ENCODE measurements at regions not wholly inside any gene's neighbourhood (a gene's known extent, or its start where the extent isn't known, plus 50 kb on each side); places are given as distances from the start of the nearest gene placed in this dataset.
"Not testable (repeated sequence)": the region's sequence is repeated elsewhere in the genome, so short reads cannot be mapped to it uniquely, and the experiment has no call there.

GRCh38 chr5:101284736-101285375 lies 381.8 kb upstream of the ST8SIA4 start:
- Histone ChIP-seq H3K56ac (replicated peaks; ENCODE audit: insufficient read length, low read depth, low read length) (no peak overlapping the region), H2AK5ac (ENCODE audit: low read depth, low read length) (no peak overlapping the region), H3K23me2 (ENCODE audit: low read depth, low read length) (no peaks in the 10 kb centered on the region), H3K4ac (replicated peaks; ENCODE audit: insufficient read length, low read depth, low read length) (no peak overlapping the region), H4K5ac (ENCODE audit: insufficient read length, low read depth, low read length) (no peak overlapping the region), H4K8ac (ENCODE audit: extremely low read depth, insufficient read depth, low read length) (no peak overlapping the region), H3K14ac (ENCODE audit: insufficient read length) (no peak overlapping the region), H3K23ac (ENCODE audit: insufficient read length) (no peak overlapping the region), H3K4me2 (ENCODE audit: insufficient read depth in 1 of 2, low read depth in 2 of 2, low read length in 2 of 2) (no peak overlapping the region), H2BK12ac (ENCODE audit: low read depth, low read length) (no peak overlapping the region), H4K91ac (replicated peaks; ENCODE audit: insufficient read length, low read length) (no peak overlapping the region), H3K79me1 (ENCODE audit: low read depth, low read length) (no peaks in the 10 kb centered on the region), H3K18ac (ENCODE audit: extremely low read depth, low read length) (no peak overlapping the region), H3K9me3 (ENCODE audit: insufficient read depth in 2 of 2, low read depth in 1 of 2, low read length in 1 of 2) (no peaks in the 10 kb centered on the region), H3K27ac (ENCODE audit: low read depth, low read length) (no peak overlapping the region), H2AFZ (ENCODE audit: low read length) (no peak overlapping the region), H3K27me3 (replicated peaks in 1 of 4; ENCODE audit: control insufficient read depth in 3 of 4, extremely low read depth in 1 of 4, insufficient read depth in 3 of 4, low read length in 3 of 4) (no peaks in the 10 kb centered on the region), H3K36me3 (ENCODE audit: control insufficient read depth in 2 of 4, insufficient read depth in 4 of 4, low read length in 3 of 4) (no peaks in the 10 kb centered on the region), H2BK5ac (ENCODE audit: low read depth, low read length) (no peak overlapping the region), H3K4me1 (replicated peaks in 1 of 4; ENCODE audit: control insufficient read depth in 3 of 4, insufficient read depth in 4 of 4, low read length in 3 of 4) (no peaks in the 10 kb centered on the region), H3K4me3 (ENCODE audit: extremely low read depth in 1 of 4, insufficient read depth in 2 of 4, low read depth in 3 of 4, low read length in 4 of 4) (no peak overlapping the region), H4K20me1 (replicated peaks in 1 of 2; ENCODE audit: control insufficient read depth in 1 of 2, insufficient read depth in 2 of 2, low read length in 2 of 2) (no peaks in the 10 kb centered on the region), H3K9ac (replicated peaks in 1 of 4; ENCODE audit: extremely low read depth in 1 of 4, low read depth in 3 of 4, low read length in 3 of 4) (no peak overlapping the region), H2BK15ac (ENCODE audit: low read length) (no peak overlapping the region), H2BK20ac (ENCODE audit: low read length) (no peak overlapping the region), H2BK120ac (replicated peaks; ENCODE audit: low read depth, low read length) (no peak overlapping the region), H3K79me2 (ENCODE audit: control insufficient read depth in 1 of 2, insufficient read depth in 2 of 2, low read length in 2 of 2) (no peaks in the 10 kb centered on the region)
- FAIRE-seq (no peak), DNase-seq (ENCODE audit: low read depth in 1 of 2, low spot score in 2 of 2) (no peak)
- WGBS, 2 experiments (ENCODE audit: extremely low coverage in 1 of 2, insufficient coverage in 1 of 2, insufficient read length in 1 of 2, insufficient replicate concordance in 2 of 2, low coverage in 1 of 2, low lambda C conversion rate in 2 of 2, missing lambda C conversion rate in 1 of 2): 87% methylated on average over 1 of the region's 1 CpG; no CpG with 5 or more reads in 1 of the 2 experiments
- POLR2A ChIA-PET (ENCODE audit: partially characterized antibody): no interaction called here
- CTCF ChIA-PET (ENCODE audit: partially characterized antibody): no interaction called here
- TF ChIP-seq EGR1 (IDR thresholded peaks at IDR 0.05; ENCODE audit: borderline replicate concordance, low read depth, low read length): no peak

- H2BK12ac ChIP-seq (ENCODE audit: low read depth, low read length); H3K9ac ChIP-seq (replicated peaks in 1 of 4; ENCODE audit: extremely low read depth in 1 of 4, low read depth in 3 of 4, low read length in 3 of 4); H4K5ac ChIP-seq (ENCODE audit: insufficient read length, low read depth, low read length); FAIRE-seq; H3K56ac ChIP-seq (replicated peaks; ENCODE audit: insufficient read length, low read depth, low read length); H3K4me3 ChIP-seq (ENCODE audit: extremely low read depth in 1 of 4, insufficient read depth in 2 of 4, low read depth in 3 of 4, low read length in 4 of 4); H2BK15ac ChIP-seq (ENCODE audit: low read length); H3K4me2 ChIP-seq (ENCODE audit: insufficient read depth in 1 of 2, low read depth in 2 of 2, low read length in 2 of 2); POLR2A ChIA-PET (ENCODE audit: partially characterized antibody); H3K27ac ChIP-seq (ENCODE audit: low read depth, low read length); H3K36me3 ChIP-seq (ENCODE audit: control insufficient read depth in 2 of 4, insufficient read depth in 4 of 4, low read length in 3 of 4); H4K8ac ChIP-seq (ENCODE audit: extremely low read depth, insufficient read depth, low read length); H3K79me1 ChIP-seq (ENCODE audit: low read depth, low read length); DNase-seq (ENCODE audit: low read depth in 1 of 2, low spot score in 2 of 2); H2AFZ ChIP-seq (ENCODE audit: low read length); H3K23ac ChIP-seq (ENCODE audit: insufficient read length); H3K4me1 ChIP-seq (replicated peaks in 1 of 4; ENCODE audit: control insufficient read depth in 3 of 4, insufficient read depth in 4 of 4, low read length in 3 of 4); H3K27me3 ChIP-seq (replicated peaks in 1 of 4; ENCODE audit: control insufficient read depth in 3 of 4, extremely low read depth in 1 of 4, insufficient read depth in 3 of 4, low read length in 3 of 4); H3K23me2 ChIP-seq (ENCODE audit: low read depth, low read length); CTCF ChIA-PET (ENCODE audit: partially characterized antibody); H2BK5ac ChIP-seq (ENCODE audit: low read depth, low read length); H2BK120ac ChIP-seq (replicated peaks; ENCODE audit: low read depth, low read length); H2AK5ac ChIP-seq (ENCODE audit: low read depth, low read length); H3K14ac ChIP-seq (ENCODE audit: insufficient read length); H3K79me2 ChIP-seq (ENCODE audit: control insufficient read depth in 1 of 2, insufficient read depth in 2 of 2, low read length in 2 of 2); H3K18ac ChIP-seq (ENCODE audit: extremely low read depth, low read length); H3K4ac ChIP-seq (replicated peaks; ENCODE audit: insufficient read length, low read depth, low read length); H4K20me1 ChIP-seq (replicated peaks in 1 of 2; ENCODE audit: control insufficient read depth in 1 of 2, insufficient read depth in 2 of 2, low read length in 2 of 2); H2BK20ac ChIP-seq (ENCODE audit: low read length); H4K91ac ChIP-seq (replicated peaks; ENCODE audit: insufficient read length, low read length); H3K9me3 ChIP-seq (ENCODE audit: insufficient read depth in 2 of 2, low read depth in 1 of 2, low read length in 1 of 2): not testable (repeated sequence)
- WGBS, 2 experiments (ENCODE audit: extremely low coverage in 1 of 2, insufficient coverage in 1 of 2, insufficient read length in 1 of 2, insufficient replicate concordance in 2 of 2, low coverage in 1 of 2, low lambda C conversion rate in 2 of 2, missing lambda C conversion rate in 1 of 2): 98% methylated on average over 3 of the region's 3 CpGs; no CpG with 5 or more reads in 1 of the 2 experiments
These were observed 380.9 kb upstream of the ST8SIA4 start for GRCh38 chr5:101283938-101284337.

Data from H1 (cell line).